SKM-1 (cell line): ENCODE measurements at regions not wholly inside any gene's neighbourhood (a gene's known extent, or its start where the extent isn't known, plus 50 kb on each side); places are given as distances from the start of the nearest gene placed in this dataset.
"Not testable (repeated sequence)": the region's sequence is repeated elsewhere in the genome, so short reads cannot be mapped to it uniquely, and the experiment has no call there.

Source experiments
- DNase-seq: peaks from one replicate; lab custom pipeline; 2025; ENCODE audit not compliant: unreplicated experiment; lab: John Stamatoyannopoulos, UW

- DNase-seq = no peak
These were observed 352.6 kb downstream of the MRPL39 start for GRCh38 chr21:25254491-25255174.

GRCh38 chr21:25246546-25246945 lies 360.7 kb downstream of the MRPL39 start:
- DNase-seq = no peak

- DNase-seq = no peak
These were observed 362.5 kb downstream of the MRPL39 start for GRCh38 chr21:25244735-25245134.

- no peak for DNase-seq
These were observed 363.5 kb downstream of the MRPL39 start for GRCh38 chr21:25243808-25244207.

GRCh38 chr21:25240974-25241373 lies 366.3 kb downstream of the MRPL39 start:
- DNase-seq = no peak

GRCh38 chr21:25234857-25235801 lies 372.2 kb downstream of the MRPL39 start:
- no peak for DNase-seq

- no peak for DNase-seq
These were observed 386.3 kb downstream of the MRPL39 start for GRCh38 chr21:25220954-25221353.

- DNase-seq = no peak
These were observed 387.1 kb downstream of the MRPL39 start for GRCh38 chr21:25220169-25220568.

GRCh38 chr21:25215698-25216384 lies 391.4 kb downstream of the MRPL39 start:
- DNase-seq = no peak

- DNase-seq = no peak
These were observed 392.6 kb downstream of the MRPL39 start for GRCh38 chr21:25214676-25215075.

- DNase-seq = no peak
These were observed 407.3 kb downstream of the MRPL39 start for GRCh38 chr21:25199944-25200343.

- DNase-seq = no peak
These were observed 416.1 kb downstream of the MRPL39 start for GRCh38 chr21:25191141-25191540.

GRCh38 chr21:25189497-25189896 lies 417.8 kb downstream of the MRPL39 start:
- DNase-seq = no peak

GRCh38 chr21:25188677-25189079 lies 418.6 kb downstream of the MRPL39 start:
- no peak for DNase-seq

GRCh38 chr21:25186273-25186672 lies 421.0 kb downstream of the MRPL39 start:
- DNase-seq = no peak

GRCh38 chr21:25183577-25183976 lies 423.7 kb downstream of the MRPL39 start:
- no peak for DNase-seq

- DNase-seq = not testable (repeated sequence)
These were observed 425.6 kb downstream of the MRPL39 start for GRCh38 chr21:25181690-25182089.

GRCh38 chr21:25179116-25179515 lies 428.2 kb downstream of the MRPL39 start:
- no peak for DNase-seq

- no peak for DNase-seq
These were observed 430.5 kb downstream of the MRPL39 start for GRCh38 chr21:25176637-25177412.

GRCh38 chr21:25175938-25176337 lies 431.3 kb downstream of the MRPL39 start:
- no peak for DNase-seq

GRCh38 chr21:25171438-25171837 lies 435.8 kb downstream of the MRPL39 start:
- DNase-seq = peak; percentile 90
